ENCODE measurements at regions not wholly inside any gene's neighbourhood (a gene's known extent, or its start where the extent isn't known, plus 50 kb on each side); places are given as distances from the start of the nearest gene placed in this dataset.
"Not testable (repeated sequence)": the region's sequence is repeated elsewhere in the genome, so short reads cannot be mapped to it uniquely, and the experiment has no call there.

GRCh38 chr9:103611950-103612349 lies 482.2 kb upstream of the SMC2 start:
- H3K36me3 Mint-ChIP-seq (ENCODE audit: low read depth); H3K27ac Mint-ChIP-seq; H3K4me3 Mint-ChIP-seq (ENCODE audit: low read depth); DNase-seq (ENCODE audit: low spot score); intact Hi-C loops (cut with micrococcal nuclease); H3K4me1 Mint-ChIP-seq (ENCODE audit: low read depth); H3K27me3 Mint-ChIP-seq (ENCODE audit: low read depth): not testable (repeated sequence)
- H3K9me3 Mint-ChIP-seq = peaks cover 18% of the 10 kb centered on the region

GRCh38 chr9:103615994-103616393 lies 478.1 kb upstream of the SMC2 start:
- intact Hi-C loops (cut with micrococcal nuclease) = loop anchor here (2.0 kb wide), 1 partner anchor 59 kb away; no protein-coding TSS in a partner anchor
- H3K9me3 Mint-ChIP-seq = peaks cover 12% of the 10 kb centered on the region
- H3K4me3 Mint-ChIP-seq (ENCODE audit: low read depth) = no peak overlapping the region
- H3K27ac Mint-ChIP-seq = no peak overlapping the region
- H3K4me1 Mint-ChIP-seq (ENCODE audit: low read depth) = no peaks in the 10 kb centered on the region
- no peak for DNase-seq (ENCODE audit: low spot score)
- no peaks in the 10 kb centered on the region for H3K36me3 Mint-ChIP-seq (ENCODE audit: low read depth)
- H3K27me3 Mint-ChIP-seq (ENCODE audit: low read depth) = no peaks in the 10 kb centered on the region

GRCh38 chr9:103617046-103617445 lies 477.1 kb upstream of the SMC2 start:
- no peaks in the 10 kb centered on the region for H3K36me3 Mint-ChIP-seq (ENCODE audit: low read depth)
- H3K27me3 Mint-ChIP-seq (ENCODE audit: low read depth) = no peaks in the 10 kb centered on the region
- H3K9me3 Mint-ChIP-seq = peaks cover 12% of the 10 kb centered on the region
- H3K27ac Mint-ChIP-seq = no peak overlapping the region
- no peak for DNase-seq (ENCODE audit: low spot score)
- intact Hi-C loops (cut with micrococcal nuclease) = no loop called here
- no peaks in the 10 kb centered on the region for H3K4me1 Mint-ChIP-seq (ENCODE audit: low read depth)
- no peak overlapping the region for H3K4me3 Mint-ChIP-seq (ENCODE audit: low read depth)

- H3K4me3 Mint-ChIP-seq (ENCODE audit: low read depth) = no peak overlapping the region
- no peaks in the 10 kb centered on the region for H3K36me3 Mint-ChIP-seq (ENCODE audit: low read depth)
- no peaks in the 10 kb centered on the region for H3K27me3 Mint-ChIP-seq (ENCODE audit: low read depth)
- DNase-seq (ENCODE audit: low spot score) = no peak
- intact Hi-C loops (cut with micrococcal nuclease) = no loop called here
- no peaks in the 10 kb centered on the region for H3K4me1 Mint-ChIP-seq (ENCODE audit: low read depth)
- no peak overlapping the region for H3K27ac Mint-ChIP-seq
- H3K9me3 Mint-ChIP-seq = no peaks in the 10 kb centered on the region
Measured at GRCh38 chr9:103625161-103625804, 468.8 kb upstream of the SMC2 start.

- Mint-ChIP-seq H3K27me3 (ENCODE audit: low read depth) (no peaks in the 10 kb centered on the region), H3K9me3 (no peaks in the 10 kb centered on the region), H3K36me3 (ENCODE audit: low read depth) (no peaks in the 10 kb centered on the region), H3K27ac (no peak overlapping the region), H3K4me1 (ENCODE audit: low read depth) (no peaks in the 10 kb centered on the region), H3K4me3 (ENCODE audit: low read depth) (no peak overlapping the region)
- intact Hi-C loops (cut with micrococcal nuclease) = no loop called here
- DNase-seq (ENCODE audit: low spot score) = no peak
Measured at GRCh38 chr9:103627731-103628130, 466.4 kb upstream of the SMC2 start.

GRCh38 chr9:103649086-103649485 lies 445.0 kb upstream of the SMC2 start:
- Mint-ChIP-seq H3K9me3 (peaks cover 3% of the 10 kb centered on the region), H3K36me3 (ENCODE audit: low read depth) (no peaks in the 10 kb centered on the region), H3K4me1 (ENCODE audit: low read depth) (no peaks in the 10 kb centered on the region), H3K4me3 (ENCODE audit: low read depth) (no peak overlapping the region), H3K27ac (no peak overlapping the region), H3K27me3 (ENCODE audit: low read depth) (no peaks in the 10 kb centered on the region)
- no peak for DNase-seq (ENCODE audit: low spot score)
- intact Hi-C loops (cut with micrococcal nuclease) = no loop called here

- Mint-ChIP-seq H3K36me3 (ENCODE audit: low read depth) (no peaks in the 10 kb centered on the region), H3K27me3 (ENCODE audit: low read depth) (no peaks in the 10 kb centered on the region), H3K9me3 (peaks cover 11% of the 10 kb centered on the region), H3K4me3 (ENCODE audit: low read depth) (no peak overlapping the region), H3K4me1 (ENCODE audit: low read depth) (no peaks in the 10 kb centered on the region), H3K27ac (no peak overlapping the region)
- no peak for DNase-seq (ENCODE audit: low spot score)
- intact Hi-C loops (cut with micrococcal nuclease) = no loop called here
Measured at GRCh38 chr9:103658156-103658555, 436.0 kb upstream of the SMC2 start.

- Mint-ChIP-seq H3K4me1 (ENCODE audit: low read depth) (no peaks in the 10 kb centered on the region), H3K27ac (no peak overlapping the region), H3K4me3 (ENCODE audit: low read depth) (no peak overlapping the region), H3K9me3 (peaks cover 11% of the 10 kb centered on the region), H3K27me3 (ENCODE audit: low read depth) (no peaks in the 10 kb centered on the region), H3K36me3 (ENCODE audit: low read depth) (no peaks in the 10 kb centered on the region)
- no peak for DNase-seq (ENCODE audit: low spot score)
- intact Hi-C loops (cut with micrococcal nuclease) = no loop called here
Measured at GRCh38 chr9:103660830-103661229, 433.3 kb upstream of the SMC2 start.

GRCh38 chr9:103661663-103662062 lies 432.4 kb upstream of the SMC2 start:
- H3K4me3 Mint-ChIP-seq (ENCODE audit: low read depth) = no peak overlapping the region
- no peaks in the 10 kb centered on the region for H3K27me3 Mint-ChIP-seq (ENCODE audit: low read depth)
- no peaks in the 10 kb centered on the region for H3K4me1 Mint-ChIP-seq (ENCODE audit: low read depth)
- peaks cover 11% of the 10 kb centered on the region for H3K9me3 Mint-ChIP-seq
- no peaks in the 10 kb centered on the region for H3K36me3 Mint-ChIP-seq (ENCODE audit: low read depth)
- intact Hi-C loops (cut with micrococcal nuclease) = no loop called here
- H3K27ac Mint-ChIP-seq = no peak overlapping the region
- DNase-seq (ENCODE audit: low spot score) = no peak

GRCh38 chr9:103669296-103669695 lies 424.8 kb upstream of the SMC2 start:
- H3K4me1 Mint-ChIP-seq (ENCODE audit: low read depth) = no peaks in the 10 kb centered on the region
- no peak overlapping the region for H3K4me3 Mint-ChIP-seq (ENCODE audit: low read depth)
- intact Hi-C loops (cut with micrococcal nuclease) = no loop called here
- no peak overlapping the region for H3K27ac Mint-ChIP-seq
- no peaks in the 10 kb centered on the region for H3K9me3 Mint-ChIP-seq
- no peaks in the 10 kb centered on the region for H3K36me3 Mint-ChIP-seq (ENCODE audit: low read depth)
- H3K27me3 Mint-ChIP-seq (ENCODE audit: low read depth) = no peaks in the 10 kb centered on the region
- no peak for DNase-seq (ENCODE audit: low spot score)

GRCh38 chr9:103674271-103674670 lies 419.8 kb upstream of the SMC2 start:
- Mint-ChIP-seq H3K4me3 (ENCODE audit: low read depth) (no peak overlapping the region), H3K27ac (no peak overlapping the region), H3K27me3 (ENCODE audit: low read depth) (no peaks in the 10 kb centered on the region), H3K4me1 (ENCODE audit: low read depth) (no peaks in the 10 kb centered on the region), H3K9me3 (no peaks in the 10 kb centered on the region), H3K36me3 (ENCODE audit: low read depth) (no peaks in the 10 kb centered on the region)
- intact Hi-C loops (cut with micrococcal nuclease) = loop anchor here (2.0 kb wide), 1 partner anchor 59 kb away; no protein-coding TSS in a partner anchor
- no peak for DNase-seq (ENCODE audit: low spot score)

- H3K9me3 Mint-ChIP-seq = no peaks in the 10 kb centered on the region
- H3K27ac Mint-ChIP-seq = no peak overlapping the region
- DNase-seq (ENCODE audit: low spot score) = no peak
- H3K36me3 Mint-ChIP-seq (ENCODE audit: low read depth) = no peaks in the 10 kb centered on the region
- H3K4me3 Mint-ChIP-seq (ENCODE audit: low read depth) = no peak overlapping the region
- H3K27me3 Mint-ChIP-seq (ENCODE audit: low read depth) = no peaks in the 10 kb centered on the region
- H3K4me1 Mint-ChIP-seq (ENCODE audit: low read depth) = no peaks in the 10 kb centered on the region
- intact Hi-C loops (cut with micrococcal nuclease) = no loop called here
Measured at GRCh38 chr9:103680581-103680980, 413.5 kb upstream of the SMC2 start.

GRCh38 chr9:103681435-103681834 lies 412.7 kb upstream of the SMC2 start:
- Mint-ChIP-seq H3K9me3 (no peaks in the 10 kb centered on the region), H3K4me3 (ENCODE audit: low read depth) (no peak overlapping the region), H3K4me1 (ENCODE audit: low read depth) (no peaks in the 10 kb centered on the region), H3K27ac (no peak overlapping the region), H3K36me3 (ENCODE audit: low read depth) (no peaks in the 10 kb centered on the region), H3K27me3 (ENCODE audit: low read depth) (no peaks in the 10 kb centered on the region)
- no peak for DNase-seq (ENCODE audit: low spot score)
- intact Hi-C loops (cut with micrococcal nuclease) = no loop called here
